ENCODE measurements at regions not wholly inside any gene's neighbourhood (a gene's known extent, or its start where the extent isn't known, plus 50 kb on each side); places are given as distances from the start of the nearest gene placed in this dataset.

- TF ChIP-seq CTCF (IDR thresholded peaks at IDR 0.05; ENCODE audit: poor library complexity, severe bottlenecking) (no peak), RAD21 (conservative IDR thresholded peaks at IDR 0.05) (no peak), TAF1 (IDR thresholded peaks at IDR 0.05; ENCODE audit: low read depth) (no peak), MXI1 (conservative IDR thresholded peaks at IDR 0.05; ENCODE audit: poor library complexity, severe bottlenecking) (no peak), REST (IDR thresholded peaks at IDR 0.05; ENCODE audit: borderline replicate concordance) (no peak), EZH2 (IDR thresholded peaks at IDR 0.05; ENCODE audit: borderline replicate concordance, insufficient read depth, low read length, poor library complexity, severe bottlenecking) (no peak), POLR2AphosphoS5 (IDR thresholded peaks at IDR 0.05) (no peak)
These were observed 57.5 kb upstream of the FAM47C start for GRCh38 chrX:36950495-36951253.
